B cell (primary cell): ENCODE measurements at regions not wholly inside any gene's neighbourhood (a gene's known extent, or its start where the extent isn't known, plus 50 kb on each side); places are given as distances from the start of the nearest gene placed in this dataset.

Experiments
- ATAC-seq: fragments of 200-7000 bp; cut with Tn5 transposase; one replicate; pipeline ENCODE4 v1.10.0; 2021; ENCODE audit warnings: low read depth, mild to moderate bottlenecking, moderate number of reproducible peaks, moderate library complexity
- CTCF ChIA-PET: fragments of 350-600 bp; sonication (Branson Sonifier 250); formaldehyde crosslinking; loops from one replicate; lab custom pipeline; 2021; ENCODE audit warnings: antibody characterized with exemption, inconsistent platforms; lab: Charles Lee
- POLR2A ChIA-PET: fragments of 350-600 bp; sonication (Branson Sonifier 250); formaldehyde crosslinking; loops from one replicate; lab custom pipeline; 2021; ENCODE audit warnings: antibody characterized with exemption; lab: Charles Lee
- DNase-seq: peaks from one replicate; pipeline ENCODE4 v3.0.0; 2013
- H2AFZ ChIP-seq: 2 replicates; pipeline ENCODE4 v1.6.1; 2012; ENCODE audit warnings: mild to moderate bottlenecking, low read depth, low read length; ENCODE audit not compliant: insufficient read depth, poor library complexity, severe bottlenecking
- H3K27ac ChIP-seq, 2 donors: 1 replicate in 1 of 2; 2 replicates in 1 of 2; pipeline ENCODE4 v1.5.1; 2012 to 2013; ENCODE audit warnings: low read length in 2 of 2, mild to moderate bottlenecking in 2 of 2, moderate library complexity in 1 of 2
- H3K27me3 ChIP-seq, 4 experiments: fragments of 200-600 bp in 1 of 4; sonication (generic) in 1 of 4; replicated peaks in 1 of 4; 1 replicate in 2 of 4; 2 replicates in 2 of 4; pipeline versions ENCODE4 v1.6.1 to v1.7.0; 2013 to 2016; ENCODE audit warnings: low read length in 3 of 4, mild to moderate bottlenecking in 2 of 4, mixed read lengths in 1 of 4, moderate library complexity in 1 of 4; ENCODE audit not compliant: insufficient read depth in 4 of 4, control insufficient read depth in 3 of 4; ENCODE audit errors: control extremely low read depth in 1 of 4
- H3K36me3 ChIP-seq, 2 experiments: replicated peaks in 1 of 2; 1 replicate in 1 of 2; 2 replicates in 1 of 2; pipeline versions ENCODE4 v1.6.1 to v1.7.1; 2013; ENCODE audit warnings: low read length in 1 of 2; ENCODE audit not compliant: insufficient read depth in 2 of 2, control insufficient read depth in 1 of 2; ENCODE audit errors: control extremely low read depth in 1 of 2, extremely low read depth in 1 of 2
- H3K4me1 ChIP-seq, 2 donors: fragments of 200-600 bp in 1 of 2; sonication (generic) in 1 of 2; 1 replicate in 1 of 2; 2 replicates in 1 of 2; pipeline versions ENCODE4 v1.5.1 to v1.6.1; 2013 to 2017; ENCODE audit warnings: low read length in 2 of 2; ENCODE audit not compliant: control insufficient read depth in 2 of 2, insufficient read depth in 2 of 2
- H3K4me2 ChIP-seq: replicated peaks from 2 replicates; pipeline ENCODE3; 2012; ENCODE audit warnings: mild to moderate bottlenecking, low read depth, low read length; ENCODE audit not compliant: poor library complexity, severe bottlenecking
- H3K4me3 ChIP-seq, 5 experiments: fragments of 200-600 bp in 1 of 5; sonication (generic) in 1 of 5; 1 replicate in 3 of 5; 2 replicates in 2 of 5; pipeline versions ENCODE4 v1.5.1 to v1.7.0; 2011 to 2016; ENCODE audit warnings: low read length in 4 of 5, mild to moderate bottlenecking in 4 of 5, low read depth in 2 of 5, control low read depth in 1 of 5, moderate library complexity in 1 of 5; ENCODE audit not compliant: insufficient read depth in 1 of 5; ENCODE audit errors: control extremely low read depth in 1 of 5, extremely low read depth in 1 of 5
- H3K79me2 ChIP-seq: fragments of 200-600 bp; sonication (generic); one replicate; pipeline ENCODE4 v1.6.0; 2016; ENCODE audit warnings: low read length; ENCODE audit not compliant: control insufficient read depth, insufficient read depth
- H3K9ac ChIP-seq: fragments of 200-600 bp; sonication (generic); 2 replicates; pipeline ENCODE4 v1.6.1; 2017; ENCODE audit warnings: mild to moderate bottlenecking, low read length, moderate library complexity
- H3K9me3 ChIP-seq, 3 donors: one replicate each; pipeline versions ENCODE4 v1.6.1 to v1.7.1; 2013; ENCODE audit warnings: low read length in 2 of 3; ENCODE audit not compliant: control insufficient read depth in 2 of 3, insufficient read depth in 1 of 3; ENCODE audit errors: control extremely low read depth in 1 of 3
- H4K20me1 ChIP-seq: 2 replicates; pipeline ENCODE4 v1.6.0; 2012; ENCODE audit warnings: mild to moderate bottlenecking, low read length; ENCODE audit not compliant: insufficient read depth, control insufficient read depth, poor library complexity, severe bottlenecking
- H3K27ac Mint-ChIP-seq: one replicate; pipeline ENCODE4 v1.8.0; 2021; ENCODE audit warnings: mixed read lengths
- H3K27me3 Mint-ChIP-seq: one replicate; pipeline ENCODE4 v1.8.0; 2021; ENCODE audit warnings: mixed read lengths
- H3K4me1 Mint-ChIP-seq: one replicate; pipeline ENCODE4 v1.8.0; 2021; ENCODE audit warnings: mixed read lengths
- H3K4me3 Mint-ChIP-seq: one replicate; pipeline ENCODE4 v1.8.0; 2021; ENCODE audit warnings: mixed read lengths
- H3K9me3 Mint-ChIP-seq: one replicate; pipeline ENCODE4 v1.8.0; 2022; ENCODE audit warnings: mixed read lengths; ENCODE audit not compliant: insufficient read depth
- EZH2 ChIP-seq: IDR thresholded peaks from 2 replicates; pipeline ENCODE4 v1.6.1; 2012; ENCODE audit warnings: borderline replicate concordance, low read depth, mild to moderate bottlenecking, moderate library complexity, low read length; ENCODE audit not compliant: insufficient read depth, poor library complexity, severe bottlenecking
- WGBS: methylation state at CpG from one replicate; pipeline ENCODE4 v1.1.5; 2013; ENCODE audit warnings: missing lambda C conversion rate; ENCODE audit not compliant: insufficient coverage; 5-methylcytosine and 5-hydroxymethylcytosine counted together
- intact Hi-C: fragments of 100-400 bp; cut with micrococcal nuclease; formaldehyde crosslinking; loops from one replicate; pipeline ENCODE4 v1.10.0; 2022
- TF ChIP-seq, protein P1 (sequence below): fragments of 200-600 bp; IDR thresholded peaks from one replicate; pipeline ENCODE4 v1.8.0; 2022; ENCODE audit warnings: antibody characterized with exemption, mild to moderate bottlenecking

DNA sequence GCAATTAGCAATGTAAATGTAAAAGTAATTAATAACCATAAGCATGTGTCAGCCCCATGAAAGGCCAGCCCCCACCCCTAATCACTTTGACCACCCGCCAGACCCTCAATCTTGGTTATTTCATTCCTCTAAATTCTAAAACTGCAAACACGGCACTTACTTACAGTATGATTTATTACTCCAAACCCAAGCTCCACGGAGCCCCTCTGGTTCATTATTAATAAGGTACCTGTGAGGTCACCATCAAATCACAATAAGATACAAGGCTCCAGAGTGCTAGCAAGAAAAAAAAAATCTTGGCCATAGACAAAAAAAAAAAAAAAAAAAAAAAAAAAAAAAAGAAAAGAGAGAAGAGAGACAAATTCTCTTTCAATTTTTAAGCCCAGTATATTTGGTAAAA, 879.5 kb downstream of the TDRD15 start:
- no peak for ATAC-seq
- no peak overlapping the region for H3K4me3 ChIP-seq
- H3K36me3 ChIP-seq = no peaks in the 10 kb centered on the region
- H3K4me1 Mint-ChIP-seq = no peaks in the 10 kb centered on the region
- H3K27ac Mint-ChIP-seq = no peak overlapping the region
- H3K9me3 ChIP-seq = no peaks in the 10 kb centered on the region
- no peaks in the 10 kb centered on the region for H4K20me1 ChIP-seq
- no peak overlapping the region for H3K4me3 Mint-ChIP-seq
- CTCF ChIA-PET = no interaction called here
- no peak overlapping the region for H3K27ac ChIP-seq
- POLR2A ChIA-PET = no interaction called here
- no peaks in the 10 kb centered on the region for H3K27me3 ChIP-seq
- H3K27me3 Mint-ChIP-seq = no peaks in the 10 kb centered on the region
- H3K9ac ChIP-seq = no peak overlapping the region
- intact Hi-C loops = no loop called here
- peaks cover 4% of the 10 kb centered on the region for H3K9me3 Mint-ChIP-seq
- H3K79me2 ChIP-seq = no peaks in the 10 kb centered on the region
- H2AFZ ChIP-seq = no peak overlapping the region
- TF ChIP-seq, protein P1, sequence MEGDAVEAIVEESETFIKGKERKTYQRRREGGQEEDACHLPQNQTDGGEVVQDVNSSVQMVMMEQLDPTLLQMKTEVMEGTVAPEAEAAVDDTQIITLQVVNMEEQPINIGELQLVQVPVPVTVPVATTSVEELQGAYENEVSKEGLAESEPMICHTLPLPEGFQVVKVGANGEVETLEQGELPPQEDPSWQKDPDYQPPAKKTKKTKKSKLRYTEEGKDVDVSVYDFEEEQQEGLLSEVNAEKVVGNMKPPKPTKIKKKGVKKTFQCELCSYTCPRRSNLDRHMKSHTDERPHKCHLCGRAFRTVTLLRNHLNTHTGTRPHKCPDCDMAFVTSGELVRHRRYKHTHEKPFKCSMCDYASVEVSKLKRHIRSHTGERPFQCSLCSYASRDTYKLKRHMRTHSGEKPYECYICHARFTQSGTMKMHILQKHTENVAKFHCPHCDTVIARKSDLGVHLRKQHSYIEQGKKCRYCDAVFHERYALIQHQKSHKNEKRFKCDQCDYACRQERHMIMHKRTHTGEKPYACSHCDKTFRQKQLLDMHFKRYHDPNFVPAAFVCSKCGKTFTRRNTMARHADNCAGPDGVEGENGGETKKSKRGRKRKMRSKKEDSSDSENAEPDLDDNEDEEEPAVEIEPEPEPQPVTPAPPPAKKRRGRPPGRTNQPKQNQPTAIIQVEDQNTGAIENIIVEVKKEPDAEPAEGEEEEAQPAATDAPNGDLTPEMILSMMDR = no peak
- TF ChIP-seq EZH2 = no peak
- no CpG with 5 or more reads among the region's 3 CpGs for WGBS
- H3K4me2 ChIP-seq = no peak overlapping the region
- H3K4me1 ChIP-seq = no peaks in the 10 kb centered on the region
- DNase-seq = no peak

DNA sequence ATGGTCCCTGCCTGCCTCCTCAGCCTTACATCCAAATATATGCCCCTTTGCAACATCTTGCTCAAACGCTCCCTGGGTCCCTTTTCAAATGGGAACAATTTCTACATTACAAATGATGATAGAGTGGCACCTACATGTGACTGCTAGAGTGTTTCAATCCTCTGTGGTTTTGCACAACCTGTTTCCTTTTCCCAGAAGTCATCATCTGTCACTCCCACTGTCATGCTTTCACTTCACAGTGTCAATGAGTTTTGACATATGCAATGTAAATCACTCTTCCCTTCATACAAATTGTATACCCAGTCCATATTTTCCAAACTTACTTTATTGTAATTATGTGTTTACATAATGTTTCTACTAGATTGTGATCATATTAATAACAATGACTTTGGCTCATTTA, 887.3 kb downstream of the TDRD15 start:
- no peaks in the 10 kb centered on the region for H3K36me3 ChIP-seq
- Mint-ChIP-seq H3K27me3 (no peaks in the 10 kb centered on the region), H3K4me3 (no peak overlapping the region), H3K27ac (no peak overlapping the region), H3K9me3 (peaks cover 12% of the 10 kb centered on the region), H3K4me1 (no peaks in the 10 kb centered on the region)
- no peaks in the 10 kb centered on the region for H3K4me1 ChIP-seq
- no peaks in the 10 kb centered on the region for H4K20me1 ChIP-seq
- no peaks in the 10 kb centered on the region for H3K27me3 ChIP-seq
- no peak overlapping the region for H2AFZ ChIP-seq
- no peak for TF ChIP-seq EZH2
- TF ChIP-seq, protein P1 = no peak
- H3K27ac ChIP-seq = no peak overlapping the region
- H3K79me2 ChIP-seq = no peaks in the 10 kb centered on the region
- no peaks in the 10 kb centered on the region for H3K9me3 ChIP-seq
- no peak overlapping the region for H3K4me3 ChIP-seq
- no peak overlapping the region for H3K9ac ChIP-seq
- ChIA-PET POLR2A (no interaction called here), CTCF (no interaction called here)
- DNase-seq (no peak), ATAC-seq (no peak)
- WGBS = no CpG with 5 or more reads among the region's 1 CpG
- no peak overlapping the region for H3K4me2 ChIP-seq
- intact Hi-C loops = no loop called here
